A549 (cell line): ENCODE measurements at regions not wholly inside any gene's neighbourhood (a gene's known extent, or its start where the extent isn't known, plus 50 kb on each side); places are given as distances from the start of the nearest gene placed in this dataset.

Experiments
- ATAC-seq, 2 experiments: fragments of 200-7000 bp in 1 of 2; fragments of >200 bp in 1 of 2; cut with Nextera tagmentation in 1 of 2; cut with Tn5 transposase in 1 of 2; 3 replicates each; pipeline versions ENCODE4 v1.8.0 to v1.9.1; 2018 to 2020; ENCODE audit warnings: mild to moderate bottlenecking in 1 of 2, moderate library complexity in 1 of 2
- CTCF ChIA-PET: fragments of 300-600 bp; sonication (Branson Sonifier 250); formaldehyde crosslinking; extraction: SDS; loops from one replicate; lab custom pipeline; 2021; ENCODE audit warnings: antibody characterized with exemption, inconsistent platforms; lab: Yijun Ruan, JAX
- POLR2A ChIA-PET: fragments of 350-600 bp; formaldehyde crosslinking; extraction: SDS; loops from one replicate; lab custom pipeline; 2021; ENCODE audit warnings: antibody characterized with exemption, inconsistent platforms; lab: Yijun Ruan, JAX
- DNase-seq, 2 experiments: peaks; one replicate each; pipeline versions ENCODE4 v3.0.0 to v3.0.0-alpha.2; 2011 to 2016; ENCODE audit warnings: low read depth in 1 of 2, low spot score in 1 of 2
- FAIRE-seq: peaks from 2 replicates; lab custom pipeline; 2011; peaks lifted over from hg19 to GRCh38; lab: Jason Lieb, UNC
- H3K27ac ChIP-seq, 2 experiments: fragments of >200 bp; sonication (Bioruptor Twin); formaldehyde crosslinking; 3 replicates each; pipeline ENCODE4 v1.5.1; 2016 to 2017
- H3K4me1 ChIP-seq: fragments of >200 bp; sonication (Bioruptor Twin); formaldehyde crosslinking; 3 replicates; pipeline ENCODE4 v1.6.1; 2016
- H3K4me2 ChIP-seq: fragments of >200 bp; sonication (Bioruptor Twin); formaldehyde crosslinking; 3 replicates; pipeline ENCODE4 v1.6.1; 2016
- H3K4me3 ChIP-seq: fragments of >200 bp; sonication (Bioruptor Twin); formaldehyde crosslinking; 3 replicates; pipeline ENCODE4 v1.5.1; 2016
- H3K9me3 ChIP-seq: fragments of >200 bp; sonication (Bioruptor Twin); formaldehyde crosslinking; 3 replicates; pipeline ENCODE4 v1.6.1; 2016
- ATOH8 ChIP-seq: fragments of 250-450 bp; sonication (Bioruptor Pico); IDR thresholded peaks from 2 replicates; pipeline ENCODE4 v1.5.0; 2020; ENCODE audit warnings: low read depth, mild to moderate bottlenecking, moderate library complexity
- BCL3 ChIP-seq: fragments of >200 bp; sonication (Bioruptor Twin); formaldehyde crosslinking; IDR thresholded peaks from 3 replicates; pipeline ENCODE4 v1.6.1; 2016
- BHLHE40 ChIP-seq: IDR thresholded peaks from 2 replicates; pipeline ENCODE4 v1.6.1; 2012; ENCODE audit warnings: low read depth, low read length, inconsistent platforms
- E2F6 ChIP-seq: IDR thresholded peaks from 2 replicates; pipeline ENCODE4 v1.6.1; 2012; ENCODE audit warnings: low read depth, borderline replicate concordance
- EHMT2 ChIP-seq: fragments of 200-600 bp; sonication (generic); IDR thresholded peaks from 2 replicates; pipeline ENCODE4 v1.6.1; 2016; ENCODE audit warnings: antibody characterized with exemption, low read depth, mild to moderate bottlenecking, moderate library complexity
- HMGXB4 ChIP-seq: fragments of 250-450 bp; sonication (Bioruptor Pico); IDR thresholded peaks from 2 replicates; pipeline ENCODE4 v1.5.0; 2021; ENCODE audit warnings: mild to moderate bottlenecking, moderate library complexity, borderline replicate concordance
- HOXA7 ChIP-seq: fragments of 250-450 bp; sonication (Bioruptor Pico); IDR thresholded peaks from 2 replicates; pipeline ENCODE4 v1.5.0; 2020; ENCODE audit warnings: mild to moderate bottlenecking, moderate library complexity
- JUN ChIP-seq, 2 experiments: fragments of >200 bp; sonication (Bioruptor Twin); formaldehyde crosslinking; IDR thresholded peaks; 2 replicates in 1 of 2; 3 replicates in 1 of 2; pipeline ENCODE4 v1.6.1; 2016 to 2017
- MAX ChIP-seq: IDR thresholded peaks from 2 replicates; pipeline ENCODE4 v1.6.1; 2012
- PBX3 ChIP-seq: IDR thresholded peaks from 2 replicates; pipeline ENCODE4 v1.6.1; 2012
- PHF8 ChIP-seq: fragments of 200-600 bp; sonication (generic); IDR thresholded peaks from 2 replicates; pipeline ENCODE4 v1.6.1; 2016; ENCODE audit warnings: low read depth, mild to moderate bottlenecking, antibody characterized with exemption, moderate library complexity, borderline replicate concordance
- RAD21 ChIP-seq, 2 experiments: fragments of >200 bp in 1 of 2; sonication (Bioruptor Twin) in 1 of 2; formaldehyde crosslinking in 1 of 2; IDR thresholded peaks in 1 of 2; conservative IDR thresholded peaks in 1 of 2; 2 replicates in 1 of 2; 3 replicates in 1 of 2; pipeline ENCODE4 v1.6.1; 2012 to 2018; ENCODE audit warnings: inconsistent platforms in 1 of 2
- RARB ChIP-seq: fragments of 250-450 bp; sonication (Bioruptor Pico); IDR thresholded peaks from 2 replicates; pipeline ENCODE4 v1.8.0; 2021; ENCODE audit warnings: mild to moderate bottlenecking, moderate library complexity
- REST ChIP-seq: fragments of 200-600 bp; sonication (generic); IDR thresholded peaks from 2 replicates; pipeline ENCODE4 v1.6.1; 2016; ENCODE audit warnings: antibody characterized with exemption, mild to moderate bottlenecking, moderate library complexity
- RFX5 ChIP-seq: fragments of 450-650 bp; IDR thresholded peaks from 2 replicates; pipeline ENCODE4 v1.7.1; 2014; ENCODE audit warnings: antibody characterized with exemption, mild to moderate bottlenecking, moderate library complexity
- RNF2 ChIP-seq: fragments of 200-600 bp; sonication (generic); IDR thresholded peaks from 2 replicates; pipeline ENCODE4 v1.6.1; 2016; ENCODE audit warnings: low read depth, mild to moderate bottlenecking, antibody characterized with exemption, moderate library complexity, borderline replicate concordance
- SREBF2 ChIP-seq: fragments of 450-650 bp; IDR thresholded peaks from 2 replicates; pipeline ENCODE4 v1.6.1; 2014; ENCODE audit warnings: mild to moderate bottlenecking, moderate library complexity
- TFCP2L1 ChIP-seq: fragments of 250-450 bp; sonication (Bioruptor Pico); IDR thresholded peaks from 2 replicates; pipeline ENCODE4 v1.5.0; 2021; ENCODE audit warnings: mild to moderate bottlenecking
- whole genome bisulfite sequencing: methylation state at CpG from one replicate; pipeline ENCODE4 v1.1.6; 2017; ENCODE audit errors: missing lambda C conversion rate; 5-methylcytosine and 5-hydroxymethylcytosine counted together

GRCh38 chr10:15445006-15445390 lies 73.9 kb upstream of the FAM171A1 start (continued):
- no peak for TF ChIP-seq HMGXB4
- TF ChIP-seq PHF8, result no peak
- no peak for TF ChIP-seq PBX3
- no peak for TF ChIP-seq JUN (IDR thresholded peaks at IDR 0.05)
- no peak for TF ChIP-seq ATOH8 (CRISPR knock-in tag)
- TF ChIP-seq BHLHE40, result no peak

GRCh38 chr10:15444105-15445005 lies 73.3 kb upstream of the FAM171A1 start:
- CTCF ChIA-PET, result interaction anchor here (2.4 to 2.5 kb wide), 2 partner anchors 9 to 11 kb away, joined by 8 to 10 read pairs; no protein-coding TSS in a partner anchor
- ATAC-seq, result no peak
- no peak for TF ChIP-seq PBX3
- TF ChIP-seq EHMT2, result no peak
- TF ChIP-seq, all 56 proteins: peak for 0
- Histone ChIP-seq H3K4me3 (no peak overlapping the region), H3K27ac (no peak overlapping the region), H3K9me3 (no peaks in the 10 kb centered on the region), H3K4me2 (no peak overlapping the region), H3K4me1 (no peaks in the 10 kb centered on the region)
- WGBS, result 40% methylated on average over 8 of the region's 8 CpGs
- no peak for FAIRE-seq
- POLR2A ChIA-PET, result no interaction called here
- DNase-seq, result no peak

GRCh38 chr10:15442056-15442455 lies 71.0 kb upstream of the FAM171A1 start:
- CTCF ChIA-PET, result interaction anchor here (1.2 kb wide), 1 partner anchor 11 kb away, joined by 4 read pairs; no protein-coding TSS in a partner anchor
- WGBS, result 70% methylated on average over 14 of the region's 14 CpGs
- no peak overlapping the region for H3K4me3 ChIP-seq

More at GRCh38 chr10:15442056-15442455, 71.0 kb upstream of the FAM171A1 start:
- POLR2A ChIA-PET, result no interaction called here
- no peaks in the 10 kb centered on the region for H3K9me3 ChIP-seq
- no peak overlapping the region for H3K27ac ChIP-seq
- FAIRE-seq (no peak), DNase-seq (no peak), ATAC-seq (no peak)
- no peak for TF ChIP-seq RAD21 (conservative IDR thresholded peaks at IDR 0.05 in 1 of 2, IDR thresholded peaks at IDR 0.05 in 1 of 2)
- TF ChIP-seq RFX5, result no peak
- TF ChIP-seq SREBF2, result no peak
- TF ChIP-seq MAX, result no peak
- TF ChIP-seq RNF2, result no peak
- TF ChIP-seq REST, result no peak
- no peak for TF ChIP-seq TFCP2L1 (CRISPR knock-in tag)
- no peak for TF ChIP-seq PHF8
- no peak for TF ChIP-seq E2F6
- no peak for TF ChIP-seq BCL3
- TF ChIP-seq RARB, result no peak
- TF ChIP-seq HOXA7, result no peak
- H3K4me1 ChIP-seq, result no peaks in the 10 kb centered on the region
- no peak overlapping the region for H3K4me2 ChIP-seq
